HEK293T (cell line): ENCODE measurements at regions not wholly inside any gene's neighbourhood (a gene's known extent, or its start where the extent isn't known, plus 50 kb on each side); places are given as distances from the start of the nearest gene placed in this dataset.

Experiments used
- ARNT ChIP-seq: fragments of 450-650 bp; IDR thresholded peaks from 2 replicates; pipeline ENCODE4 v1.6.1; 2017; ENCODE audit warnings: mild to moderate bottlenecking
- CTBP1 ChIP-seq: fragments of 450-650 bp; IDR thresholded peaks from 2 replicates; pipeline ENCODE4 v1.6.1; 2016; ENCODE audit warnings: borderline replicate concordance
- FOXA1 ChIP-seq: fragments of 450-650 bp; IDR thresholded peaks from 2 replicates; pipeline ENCODE4 v1.6.1; 2016; ENCODE audit warnings: mild to moderate bottlenecking

- TF ChIP-seq FOXA1 (no peak), ARNT (no peak), CTBP1 (no peak)
Observed at GRCh38 chr20:39105551-39105950, 143.4 kb downstream of the DHX35 start.
